ENCODE measurements at regions not wholly inside any gene's neighbourhood (a gene's known extent, or its start where the extent isn't known, plus 50 kb on each side); places are given as distances from the start of the nearest gene placed in this dataset.

DNA sequence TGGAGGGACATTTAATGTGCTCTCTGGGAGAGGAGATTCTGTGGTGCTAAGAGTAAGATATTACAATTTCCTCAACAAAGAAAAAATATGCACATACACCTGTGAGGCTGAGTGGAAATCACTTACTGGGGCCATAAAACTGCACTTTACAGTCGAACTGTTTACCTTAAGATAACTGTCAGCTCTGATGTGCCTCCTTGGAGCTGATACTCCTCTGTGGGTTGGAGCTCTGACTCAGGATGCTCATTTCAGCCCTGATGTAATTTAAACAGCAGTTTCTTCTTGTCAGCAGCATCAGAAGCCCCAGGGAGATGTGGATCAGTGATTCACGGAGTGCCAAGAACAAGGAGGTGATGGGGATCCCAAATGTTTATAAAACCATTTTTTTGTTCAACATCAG, 241.9 kb upstream of the SFRP2 start:
- Histone ChIP-seq H3K4ac (ENCODE audit: low read depth, low read length) (no peak overlapping the region), H3K14ac (ENCODE audit: insufficient read depth, low read length) (no peak overlapping the region), H2BK120ac (ENCODE audit: low read depth, low read length, poor library complexity, severe bottlenecking) (no peak overlapping the region), H3T11ph (ENCODE audit: low read length) (no peak overlapping the region), H4K91ac (ENCODE audit: insufficient read length, low read depth, low read length) (no peak overlapping the region), H3K4me1 (ENCODE audit: insufficient read depth, low read length) (peaks cover 9% of the 10 kb centered on the region), H3K79me1 (ENCODE audit: insufficient read depth, low read depth, low read length, poor library complexity, severe bottlenecking) (no peaks in the 10 kb centered on the region), H3K79me2 (ENCODE audit: insufficient read depth, low read length) (no peaks in the 10 kb centered on the region), H3K4me2 (ENCODE audit: insufficient read depth, insufficient read length, low read length) (no peak overlapping the region), H3K9me3 (ENCODE audit: control insufficient read depth, low read depth, low read length) (no peaks in the 10 kb centered on the region), H3K23me2 (ENCODE audit: insufficient read length, low read depth, low read length, poor library complexity, severe bottlenecking) (no peaks in the 10 kb centered on the region), H3K18ac (ENCODE audit: insufficient read length, low read depth, low read length) (no peak overlapping the region), H3K27ac (ENCODE audit: insufficient read length, low read depth, low read length) (no peak overlapping the region), H4K20me1 (ENCODE audit: control insufficient read depth, insufficient read depth, insufficient read length) (no peaks in the 10 kb centered on the region), H4K8ac (replicated peaks; ENCODE audit: insufficient read length, low read depth, low read length) (no peak overlapping the region), H2AK5ac (ENCODE audit: insufficient read length, low read length) (no peak overlapping the region), H2BK5ac (ENCODE audit: insufficient read length, low read length) (no peak overlapping the region), H2BK15ac (ENCODE audit: low read depth, low read length) (no peak overlapping the region), H2AFZ (ENCODE audit: low read length) (no peak overlapping the region), H3K56ac (ENCODE audit: insufficient read length, low read depth, low read length) (no peak overlapping the region), H2BK12ac (ENCODE audit: insufficient read length, low read depth, low read length) (no peak overlapping the region), H3K27me3 (ENCODE audit: insufficient read depth, low read length) (no peaks in the 10 kb centered on the region), H3K23ac (ENCODE audit: insufficient read length, low read depth, low read length) (no peak overlapping the region), H3K9ac (ENCODE audit: extremely low read depth, insufficient read length, low read length) (no peak overlapping the region), H4K5ac (ENCODE audit: insufficient read length, low read depth, low read length) (no peak overlapping the region), H2BK20ac (ENCODE audit: low read depth, low read length, poor library complexity, severe bottlenecking) (no peak overlapping the region)
- WGBS (ENCODE audit: extremely low coverage, insufficient read length, low lambda C conversion rate), result no CpG with 5 or more reads among the region's 2 CpGs
- no peak overlapping the region for H3K4me3 Mint-ChIP-seq
- peaks cover 10 to 13% of the 10 kb centered on the region in 2 experiments; a peak in 4 of 5 replicates for H3K9me3 Mint-ChIP-seq
- no peaks in the 10 kb centered on the region for H3K27me3 Mint-ChIP-seq (ENCODE audit: low read depth)
- TF ChIP-seq, protein P1, sequence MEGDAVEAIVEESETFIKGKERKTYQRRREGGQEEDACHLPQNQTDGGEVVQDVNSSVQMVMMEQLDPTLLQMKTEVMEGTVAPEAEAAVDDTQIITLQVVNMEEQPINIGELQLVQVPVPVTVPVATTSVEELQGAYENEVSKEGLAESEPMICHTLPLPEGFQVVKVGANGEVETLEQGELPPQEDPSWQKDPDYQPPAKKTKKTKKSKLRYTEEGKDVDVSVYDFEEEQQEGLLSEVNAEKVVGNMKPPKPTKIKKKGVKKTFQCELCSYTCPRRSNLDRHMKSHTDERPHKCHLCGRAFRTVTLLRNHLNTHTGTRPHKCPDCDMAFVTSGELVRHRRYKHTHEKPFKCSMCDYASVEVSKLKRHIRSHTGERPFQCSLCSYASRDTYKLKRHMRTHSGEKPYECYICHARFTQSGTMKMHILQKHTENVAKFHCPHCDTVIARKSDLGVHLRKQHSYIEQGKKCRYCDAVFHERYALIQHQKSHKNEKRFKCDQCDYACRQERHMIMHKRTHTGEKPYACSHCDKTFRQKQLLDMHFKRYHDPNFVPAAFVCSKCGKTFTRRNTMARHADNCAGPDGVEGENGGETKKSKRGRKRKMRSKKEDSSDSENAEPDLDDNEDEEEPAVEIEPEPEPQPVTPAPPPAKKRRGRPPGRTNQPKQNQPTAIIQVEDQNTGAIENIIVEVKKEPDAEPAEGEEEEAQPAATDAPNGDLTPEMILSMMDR (conservative IDR thresholded peaks at IDR 0.05), result no peak
- H3K36me3 Mint-ChIP-seq (ENCODE audit: insufficient read depth in 1 of 3, low read depth in 3 of 3), result peaks cover 7 to 9% (median 8%) of the 10 kb centered on the region in 3 experiments
- H3K4me1 Mint-ChIP-seq, result peaks cover 21 to 24% of the 10 kb centered on the region in 2 experiments
- peak overlapping the region in 2 of 3 experiments; percentile 41 to 56; a peak in 2 of 7 replicates for H3K27ac Mint-ChIP-seq
- no peak for DNase-seq

Measured in H9 (cell line).